ENCODE measurements at regions not wholly inside any gene's neighbourhood (a gene's known extent, or its start where the extent isn't known, plus 50 kb on each side); places are given as distances from the start of the nearest gene placed in this dataset.

- no peak for TF ChIP-seq GATA2 (IDR thresholded peaks at IDR 0.05; ENCODE audit: low read depth, low read length)
- TF ChIP-seq GATA3 (IDR thresholded peaks at IDR 0.05; ENCODE audit: low read depth, low read length), result no peak
These were observed 233.8 kb downstream of the TTLL7 start for GRCh38 chr1:83765125-83765524.
